ENCODE measurements at regions not wholly inside any gene's neighbourhood (a gene's known extent, or its start where the extent isn't known, plus 50 kb on each side); places are given as distances from the start of the nearest gene placed in this dataset.

DNA sequence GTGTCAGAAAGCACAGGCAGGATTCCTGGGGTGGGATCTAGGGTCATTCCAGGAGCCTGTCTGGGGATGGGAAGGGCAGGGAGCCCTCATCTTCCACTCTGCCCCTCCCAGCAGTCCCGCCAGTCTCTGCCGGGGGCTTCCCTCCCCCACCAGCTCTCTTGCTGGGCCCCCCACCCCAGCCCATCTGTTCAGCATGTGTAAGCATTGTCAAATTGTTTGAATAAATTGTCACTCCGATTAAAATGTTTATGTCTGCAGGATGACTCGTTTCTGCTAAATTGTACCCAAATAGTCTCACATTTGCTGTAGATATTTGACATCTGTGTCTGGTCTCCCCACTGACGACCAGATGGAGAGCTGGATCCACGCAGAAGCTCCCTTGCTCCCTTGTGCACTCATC, 257.6 kb downstream of the ANKRD60 start:
- intact Hi-C loops (cut with DNase I): no loop called here
- Histone ChIP-seq H3K36me3 (no peaks in the 10 kb centered on the region), H3K4me1 (no peaks in the 10 kb centered on the region), H3K9me3 (no peaks in the 10 kb centered on the region), H3K4me3 (replicated peaks in 1 of 3) (no peak overlapping the region), H3K27ac (no peak overlapping the region), H3K27me3 (no peaks in the 10 kb centered on the region)
- no peak for DNase-seq
- WGBS, 2 donors: 70 to 82% methylated on average over 6 of the region's 6 CpGs
- no peak for TF ChIP-seq POLR2A (IDR thresholded peaks at IDR 0.05)
- TF ChIP-seq, protein P1, sequence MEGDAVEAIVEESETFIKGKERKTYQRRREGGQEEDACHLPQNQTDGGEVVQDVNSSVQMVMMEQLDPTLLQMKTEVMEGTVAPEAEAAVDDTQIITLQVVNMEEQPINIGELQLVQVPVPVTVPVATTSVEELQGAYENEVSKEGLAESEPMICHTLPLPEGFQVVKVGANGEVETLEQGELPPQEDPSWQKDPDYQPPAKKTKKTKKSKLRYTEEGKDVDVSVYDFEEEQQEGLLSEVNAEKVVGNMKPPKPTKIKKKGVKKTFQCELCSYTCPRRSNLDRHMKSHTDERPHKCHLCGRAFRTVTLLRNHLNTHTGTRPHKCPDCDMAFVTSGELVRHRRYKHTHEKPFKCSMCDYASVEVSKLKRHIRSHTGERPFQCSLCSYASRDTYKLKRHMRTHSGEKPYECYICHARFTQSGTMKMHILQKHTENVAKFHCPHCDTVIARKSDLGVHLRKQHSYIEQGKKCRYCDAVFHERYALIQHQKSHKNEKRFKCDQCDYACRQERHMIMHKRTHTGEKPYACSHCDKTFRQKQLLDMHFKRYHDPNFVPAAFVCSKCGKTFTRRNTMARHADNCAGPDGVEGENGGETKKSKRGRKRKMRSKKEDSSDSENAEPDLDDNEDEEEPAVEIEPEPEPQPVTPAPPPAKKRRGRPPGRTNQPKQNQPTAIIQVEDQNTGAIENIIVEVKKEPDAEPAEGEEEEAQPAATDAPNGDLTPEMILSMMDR (IDR thresholded peaks at IDR 0.05): no peak

DNA sequence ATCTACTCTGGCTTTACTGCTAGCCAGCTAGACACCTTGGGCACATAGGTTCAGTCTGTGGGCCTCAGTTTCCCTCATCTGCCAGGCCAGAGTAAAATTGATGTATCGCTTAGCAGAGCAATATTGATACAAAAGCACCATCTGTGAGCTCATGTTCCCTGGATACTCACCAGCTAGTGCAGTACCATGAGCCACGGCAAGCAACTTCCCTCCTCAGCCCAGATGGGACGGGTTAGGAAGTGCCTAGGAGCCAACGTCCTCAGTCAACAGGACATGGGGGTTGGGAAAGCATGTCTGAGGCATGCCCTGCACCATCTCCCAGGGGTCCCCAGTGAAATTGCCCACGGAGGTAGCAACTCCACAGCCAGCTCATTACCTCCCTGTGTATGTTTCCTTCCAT, 258.3 kb downstream of the ANKRD60 start:
- no peaks in the 10 kb centered on the region for H3K9me3 ChIP-seq
- no peaks in the 10 kb centered on the region for H3K36me3 ChIP-seq
- DNase-seq: no peak
- H3K27ac ChIP-seq: no peak overlapping the region
- H3K27me3 ChIP-seq: no peaks in the 10 kb centered on the region
- no peaks in the 10 kb centered on the region for H3K4me1 ChIP-seq
- intact Hi-C loops (cut with DNase I): no loop called here
- WGBS, 2 donors: 56 to 63% methylated on average over 3 to 5 of the region's 5 CpGs
- H3K4me3 ChIP-seq (replicated peaks in 1 of 3): no peak overlapping the region
- TF ChIP-seq, protein P1 (IDR thresholded peaks at IDR 0.05): no peak
- no peak for TF ChIP-seq POLR2A (IDR thresholded peaks at IDR 0.05)

DNA sequence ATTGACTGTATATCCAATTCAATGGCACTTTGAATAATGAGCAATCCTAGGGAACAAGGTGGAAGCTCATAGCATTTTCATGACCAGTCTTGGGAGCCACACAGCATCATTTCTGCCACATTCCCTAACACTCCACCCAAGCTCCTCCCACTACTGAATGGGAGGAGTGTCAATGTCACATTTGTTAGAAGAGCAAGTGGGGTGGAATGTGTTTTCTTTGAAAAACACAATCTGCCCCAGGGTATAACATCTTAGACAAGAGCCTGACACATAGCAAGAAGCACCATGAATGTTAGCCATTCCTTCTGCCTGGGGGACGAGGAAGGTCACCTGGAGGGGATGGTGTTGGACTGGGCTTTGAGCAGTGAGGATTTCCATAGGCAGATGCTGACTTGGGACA, 258.3 kb upstream of the PMEPA1 start:
- Histone ChIP-seq H3K36me3 (no peaks in the 10 kb centered on the region), H3K4me3 (replicated peaks in 1 of 3) (no peak overlapping the region), H3K27ac (no peak overlapping the region), H3K4me1 (no peaks in the 10 kb centered on the region), H3K9me3 (no peaks in the 10 kb centered on the region), H3K27me3 (no peaks in the 10 kb centered on the region)
- 53 to 73% methylated on average over 1 of the region's 1 CpG for WGBS, 2 donors
- TF ChIP-seq POLR2A (IDR thresholded peaks at IDR 0.05): no peak
- TF ChIP-seq, protein P1 (IDR thresholded peaks at IDR 0.05): no peak
- intact Hi-C loops (cut with DNase I): no loop called here
- no peak for DNase-seq

DNA sequence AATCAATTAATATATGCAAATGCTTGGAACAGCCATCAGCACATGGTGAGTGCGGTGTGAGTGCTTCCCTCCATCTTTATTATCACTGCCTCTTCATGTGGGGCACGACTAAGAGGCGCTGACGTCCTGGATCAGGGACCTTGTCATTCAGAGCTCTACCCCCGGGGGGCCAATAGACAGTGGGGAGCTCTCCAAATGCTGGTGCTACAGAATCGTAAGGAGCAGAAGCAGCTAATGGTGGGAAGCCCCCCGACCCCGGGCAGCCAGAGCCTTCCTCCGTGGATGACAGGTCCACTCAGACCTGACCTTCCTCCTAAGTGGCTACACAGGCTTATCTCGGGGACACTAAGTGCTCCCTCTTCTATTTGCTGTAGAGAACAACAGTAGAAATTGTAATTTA, 257.5 kb upstream of the PMEPA1 start:
- Histone ChIP-seq H3K4me3 (replicated peaks in 1 of 3) (no peak overlapping the region), H3K9me3 (no peaks in the 10 kb centered on the region), H3K27me3 (no peaks in the 10 kb centered on the region), H3K27ac (no peak overlapping the region), H3K36me3 (no peaks in the 10 kb centered on the region), H3K4me1 (no peaks in the 10 kb centered on the region)
- no peak for DNase-seq
- 70 to 73% methylated on average over 8 to 10 of the region's 10 CpGs for WGBS, 2 donors
- intact Hi-C loops (cut with DNase I): no loop called here
- TF ChIP-seq POLR2A (IDR thresholded peaks at IDR 0.05): no peak
- TF ChIP-seq, protein P1 (IDR thresholded peaks at IDR 0.05): no peak

DNA sequence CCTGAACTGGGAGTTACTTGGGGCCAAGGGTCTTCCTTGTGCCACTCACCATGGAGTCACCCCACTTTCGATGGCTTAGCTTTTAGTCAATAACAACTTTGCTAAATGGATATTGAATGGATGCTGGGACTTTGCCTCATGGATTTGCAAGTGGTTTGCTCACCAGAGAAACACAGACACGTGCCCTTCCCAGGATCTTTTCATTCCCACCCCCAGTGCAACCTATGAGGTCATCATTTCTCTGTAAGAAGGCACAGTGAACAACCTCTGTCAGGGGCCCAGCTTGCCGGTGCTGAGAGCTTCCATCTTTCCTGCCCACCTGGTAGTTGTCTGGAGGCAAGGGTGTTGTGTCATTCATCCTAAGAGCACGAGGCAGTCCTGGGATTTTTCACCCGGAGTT, 256.8 kb upstream of the PMEPA1 start:
- TF ChIP-seq, protein P1 (IDR thresholded peaks at IDR 0.05): no peak
- no peak for TF ChIP-seq POLR2A (IDR thresholded peaks at IDR 0.05)
- 76 to 89% methylated on average over 3 to 5 of the region's 5 CpGs for WGBS, 2 donors
- Histone ChIP-seq H3K27me3 (no peaks in the 10 kb centered on the region), H3K36me3 (no peaks in the 10 kb centered on the region), H3K9me3 (no peaks in the 10 kb centered on the region), H3K4me3 (replicated peaks in 1 of 3) (no peak overlapping the region), H3K27ac (no peak overlapping the region), H3K4me1 (no peaks in the 10 kb centered on the region)
- no peak for DNase-seq
- intact Hi-C loops (cut with DNase I): no loop called here
